PC-9 (cell line): ENCODE measurements at regions not wholly inside any gene's neighbourhood (a gene's known extent, or its start where the extent isn't known, plus 50 kb on each side); places are given as distances from the start of the nearest gene placed in this dataset.

Source experiments
- CTCF ChIP-seq: fragments of 200-600 bp; sonication (generic); conservative IDR thresholded peaks from 2 replicates; pipeline ENCODE4 v1.6.1; 2017; ENCODE audit warnings: mixed run types, antibody characterized with exemption, mild to moderate bottlenecking, moderate library complexity
- EZH2 ChIP-seq: fragments of 200-600 bp; sonication (generic); IDR thresholded peaks from 2 replicates; pipeline ENCODE4 v1.8.0; 2017; ENCODE audit warnings: antibody characterized with exemption, low read depth

- TF ChIP-seq CTCF (no peak), EZH2 (no peak)
Measured at GRCh38 chr2:19218166-19218565, 140.3 kb downstream of the OSR1 start.
